ENCODE measurements at regions not wholly inside any gene's neighbourhood (a gene's known extent, or its start where the extent isn't known, plus 50 kb on each side); places are given as distances from the start of the nearest gene placed in this dataset.
A peak's percentile ranks its signal among the peaks of the same experiment; 100 is the strongest.
"Not testable (repeated sequence)": the region's sequence is repeated elsewhere in the genome, so short reads cannot be mapped to it uniquely, and the experiment has no call there.

GRCh38 chr7:149561072-149561471, 63.5 kb upstream of the ZNF746 start:
- no peaks in the 10 kb centered on the region for H3K9me3 ChIP-seq (ENCODE audit: low read depth)
- peaks cover 40% of the 10 kb centered on the region for H3F3A ChIP-seq (ENCODE audit: insufficient read depth)
- H3K27ac ChIP-seq = peak overlapping the region; percentile 17; the same call in 1 of the 2 replicates
- H3K4me3 ChIP-seq = no peak overlapping the region
- H3K27me3 ChIP-seq (replicated peaks; ENCODE audit: insufficient read depth) = no peaks in the 10 kb centered on the region
- no peak overlapping the region for H3K9ac ChIP-seq
- 0 out of 2 replicates have a peak, but pooled peaks cover 7% of the 10 kb centered on the region for H3K36me3 ChIP-seq (ENCODE audit: low read depth)
- TF ChIP-seq EZH2 (IDR thresholded peaks at IDR 0.05; ENCODE audit: insufficient read depth, poor library complexity, severe bottlenecking) (no peak), EZH2phosphoT487 (IDR thresholded peaks at IDR 0.05; ENCODE audit: insufficient read depth, low read depth) (no peak)
- H3K79me2 ChIP-seq (ENCODE audit: insufficient read depth) = peaks cover 61% of the 10 kb centered on the region
- WGBS, 2 experiments (ENCODE audit: low coverage in 1 of 2, low lambda C conversion rate in 2 of 2, missing lambda C conversion rate in 2 of 2) = 93 to 97% methylated on average over 3 of the region's 3 CpGs
- H3K9me2 ChIP-seq (ENCODE audit: insufficient read depth) = no peaks in the 10 kb centered on the region
- peaks cover 62% of the 10 kb centered on the region for H3K4me1 ChIP-seq (ENCODE audit: insufficient read depth)
- H3K4me2 ChIP-seq (ENCODE audit: unreplicated experiment) = peak overlapping the region; percentile 15
- in situ Hi-C loops (cut with MboI) = no loop called here
- H2AFZ ChIP-seq = no peak overlapping the region
- H4K20me1 ChIP-seq (ENCODE audit: insufficient read depth) = no peaks in the 10 kb centered on the region
- peak; percentile 29 for DNase-seq

- Histone ChIP-seq H3K27ac (peak overlapping the region; percentile 55), H3K9me3 (ENCODE audit: low read depth) (no peaks in the 10 kb centered on the region), H3K4me3 (no peak overlapping the region), H3K27me3 (replicated peaks; ENCODE audit: insufficient read depth) (no peaks in the 10 kb centered on the region), H3K79me2 (ENCODE audit: insufficient read depth) (peaks cover 47% of the 10 kb centered on the region), H4K20me1 (ENCODE audit: insufficient read depth) (no peaks in the 10 kb centered on the region), H2AFZ (no peak overlapping the region), H3K36me3 (ENCODE audit: low read depth) (0 out of 2 replicates have a peak, but pooled peaks cover 7% of the 10 kb centered on the region), H3K4me1 (ENCODE audit: insufficient read depth) (peaks cover 56% of the 10 kb centered on the region), H3K4me2 (ENCODE audit: unreplicated experiment) (no peak overlapping the region), H3F3A (ENCODE audit: insufficient read depth) (peaks cover 40% of the 10 kb centered on the region), H3K9ac (0 out of 2 replicates have a peak overlapping the region, but pooled peaks have one; percentile 6), H3K9me2 (ENCODE audit: insufficient read depth) (no peaks in the 10 kb centered on the region)
- 74% methylated on average over 4 of the region's 4 CpGs for WGBS, 2 experiments (ENCODE audit: low coverage in 1 of 2, low lambda C conversion rate in 2 of 2, missing lambda C conversion rate in 2 of 2)
- in situ Hi-C loops (cut with MboI) = no loop called here
- TF ChIP-seq EZH2phosphoT487 (IDR thresholded peaks at IDR 0.05; ENCODE audit: insufficient read depth, low read depth) (no peak), EZH2 (IDR thresholded peaks at IDR 0.05; ENCODE audit: insufficient read depth, poor library complexity, severe bottlenecking) (no peak)
- peak; percentile 75 for DNase-seq
Measured at GRCh38 chr7:149559711-149560110, 62.1 kb upstream of the ZNF746 start.

- Histone ChIP-seq H3K4me3 (no peak overlapping the region), H3K9me2 (ENCODE audit: insufficient read depth) (no peaks in the 10 kb centered on the region), H3K36me3 (ENCODE audit: low read depth) (0 out of 2 replicates have a peak, but pooled peaks cover 3% of the 10 kb centered on the region), H3K79me2 (ENCODE audit: insufficient read depth) (peaks cover 34% of the 10 kb centered on the region), H3K27ac (peak overlapping the region; percentile 55), H3K9me3 (ENCODE audit: low read depth) (no peaks in the 10 kb centered on the region), H3F3A (ENCODE audit: insufficient read depth) (peaks cover 36% of the 10 kb centered on the region), H3K4me1 (ENCODE audit: insufficient read depth) (peaks cover 53% of the 10 kb centered on the region), H2AFZ (no peak overlapping the region), H3K9ac (no peak overlapping the region), H3K4me2 (ENCODE audit: unreplicated experiment) (no peak overlapping the region), H3K27me3 (replicated peaks; ENCODE audit: insufficient read depth) (no peaks in the 10 kb centered on the region), H4K20me1 (ENCODE audit: insufficient read depth) (no peaks in the 10 kb centered on the region)
- TF ChIP-seq EZH2 (IDR thresholded peaks at IDR 0.05; ENCODE audit: insufficient read depth, poor library complexity, severe bottlenecking) = no peak
- TF ChIP-seq EZH2phosphoT487 (IDR thresholded peaks at IDR 0.05; ENCODE audit: insufficient read depth, low read depth) = no peak
- DNase-seq = peak; percentile 81
- WGBS, 2 experiments (ENCODE audit: low coverage in 1 of 2, low lambda C conversion rate in 2 of 2, missing lambda C conversion rate in 2 of 2) = 40 to 45% methylated on average over 6 of the region's 6 CpGs
- in situ Hi-C loops (cut with MboI) = no loop called here
Measured at GRCh38 chr7:149558149-149558861, 60.7 kb upstream of the ZNF746 start.

GRCh38 chr7:149556525-149556924, 58.9 kb upstream of the ZNF746 start:
- H3K4me3 ChIP-seq; H3K9me3 ChIP-seq (ENCODE audit: low read depth); H3K27ac ChIP-seq; H3K27me3 ChIP-seq (replicated peaks; ENCODE audit: insufficient read depth); H3K9ac ChIP-seq; H3K4me2 ChIP-seq (ENCODE audit: unreplicated experiment); in situ Hi-C loops (cut with MboI); DNase-seq; H4K20me1 ChIP-seq (ENCODE audit: insufficient read depth); H2AFZ ChIP-seq; H3K9me2 ChIP-seq (ENCODE audit: insufficient read depth): not testable (repeated sequence)
- Histone ChIP-seq H3K4me1 (ENCODE audit: insufficient read depth) (peaks cover 35% of the 10 kb centered on the region), H3K79me2 (ENCODE audit: insufficient read depth) (peaks cover 16% of the 10 kb centered on the region), H3K36me3 (ENCODE audit: low read depth) (peaks cover 12% of the 10 kb centered on the region; the same call in 1 of the 2 replicates), H3F3A (ENCODE audit: insufficient read depth) (peaks cover 22% of the 10 kb centered on the region; the same call in 1 of the 2 replicates)
- WGBS, 2 experiments (ENCODE audit: low coverage in 1 of 2, low lambda C conversion rate in 2 of 2, missing lambda C conversion rate in 2 of 2) = 97 to 98% methylated on average over 4 of the region's 4 CpGs

GRCh38 chr7:149554821-149555220, 57.2 kb upstream of the ZNF746 start:
- H2AFZ ChIP-seq; in situ Hi-C loops (cut with MboI); H3K79me2 ChIP-seq (ENCODE audit: insufficient read depth); H4K20me1 ChIP-seq (ENCODE audit: insufficient read depth); H3K9me3 ChIP-seq (ENCODE audit: low read depth); H3K27me3 ChIP-seq (replicated peaks; ENCODE audit: insufficient read depth); H3K27ac ChIP-seq; H3K4me2 ChIP-seq (ENCODE audit: unreplicated experiment); H3K9ac ChIP-seq; DNase-seq; H3K4me3 ChIP-seq; H3K9me2 ChIP-seq (ENCODE audit: insufficient read depth): not testable (repeated sequence)
- WGBS, 2 experiments (ENCODE audit: low coverage in 1 of 2, low lambda C conversion rate in 2 of 2, missing lambda C conversion rate in 2 of 2) = 98% methylated on average over 18 of the region's 31 CpGs; no CpG with 5 or more reads in 1 of the 2 experiments
- H3K36me3 ChIP-seq (ENCODE audit: low read depth) = peaks cover 17% of the 10 kb centered on the region; the same call in 1 of the 2 replicates
- peaks cover 18% of the 10 kb centered on the region for H3K4me1 ChIP-seq (ENCODE audit: insufficient read depth)
- peaks cover 14% of the 10 kb centered on the region; the same call in 1 of the 2 replicates for H3F3A ChIP-seq (ENCODE audit: insufficient read depth)

GRCh38 chr7:149553991-149554390, 56.4 kb upstream of the ZNF746 start:
- Histone ChIP-seq H3K36me3 (ENCODE audit: low read depth) (peaks cover 22% of the 10 kb centered on the region; the same call in 1 of the 2 replicates), H3F3A (ENCODE audit: insufficient read depth) (peaks cover 11% of the 10 kb centered on the region; the same call in 1 of the 2 replicates)
- H4K20me1 ChIP-seq (ENCODE audit: insufficient read depth); H3K9me2 ChIP-seq (ENCODE audit: insufficient read depth); H3K4me3 ChIP-seq; H3K9me3 ChIP-seq (ENCODE audit: low read depth); H3K4me2 ChIP-seq (ENCODE audit: unreplicated experiment); H3K4me1 ChIP-seq (ENCODE audit: insufficient read depth); H3K79me2 ChIP-seq (ENCODE audit: insufficient read depth); DNase-seq; H3K9ac ChIP-seq; H3K27me3 ChIP-seq (replicated peaks; ENCODE audit: insufficient read depth); in situ Hi-C loops (cut with MboI); H2AFZ ChIP-seq; H3K27ac ChIP-seq: not testable (repeated sequence)
- 97 to 98% methylated on average over 8 to 26 of the region's 27 CpGs for WGBS, 2 experiments (ENCODE audit: low coverage in 1 of 2, low lambda C conversion rate in 2 of 2, missing lambda C conversion rate in 2 of 2)

All from GM23248 (cell line).